GM18909 (cell line): ENCODE measurements at regions not wholly inside any gene's neighbourhood (a gene's known extent, or its start where the extent isn't known, plus 50 kb on each side); places are given as distances from the start of the nearest gene placed in this dataset.
A peak's percentile ranks its signal among the peaks of the same experiment; 100 is the strongest.
"Not testable (repeated sequence)": the region's sequence is repeated elsewhere in the genome, so short reads cannot be mapped to it uniquely, and the experiment has no call there.

ENCODE experiments used
- ATAC-seq: cut with Tn5 transposase; IDR thresholded peaks from one replicate; pipeline ENCODE4 v1.9.1; 2021; ENCODE audit warnings: mild to moderate bottlenecking; ENCODE audit not compliant: unreplicated experiment, poor library complexity

- ATAC-seq, result no peak
These were observed 803.6 kb upstream of the ADGRL3 start for GRCh38 chr4:60396341-60397049.

GRCh38 chr4:60400593-60400992 is 799.5 kb upstream of the ADGRL3 start:
- ATAC-seq, result no peak

- ATAC-seq, result no peak
These were observed 796.1 kb upstream of the ADGRL3 start for GRCh38 chr4:60404027-60404426.

GRCh38 chr4:60422439-60422838 is 777.7 kb upstream of the ADGRL3 start:
- no peak for ATAC-seq

- not testable (repeated sequence) for ATAC-seq
These were observed 776.4 kb upstream of the ADGRL3 start for GRCh38 chr4:60423573-60424184.

- no peak for ATAC-seq
These were observed 767.2 kb upstream of the ADGRL3 start for GRCh38 chr4:60432911-60433310.

- no peak for ATAC-seq
These were observed 757.1 kb upstream of the ADGRL3 start for GRCh38 chr4:60443068-60443467.

GRCh38 chr4:60443796-60444195 is 756.3 kb upstream of the ADGRL3 start:
- ATAC-seq, result no peak

GRCh38 chr4:60450054-60450453 is 750.1 kb upstream of the ADGRL3 start:
- ATAC-seq, result no peak

- ATAC-seq, result no peak
These were observed 747.9 kb upstream of the ADGRL3 start for GRCh38 chr4:60452266-60452665.

- ATAC-seq, result no peak
These were observed 744.7 kb upstream of the ADGRL3 start for GRCh38 chr4:60455380-60455779.

- ATAC-seq, result no peak
These were observed 738.6 kb upstream of the ADGRL3 start for GRCh38 chr4:60461551-60461950.

GRCh38 chr4:60463857-60464502 is 736.1 kb upstream of the ADGRL3 start:
- peak; percentile 50 for ATAC-seq

GRCh38 chr4:60482921-60483351 is 717.2 kb upstream of the ADGRL3 start:
- ATAC-seq, result no peak

- no peak for ATAC-seq
These were observed 714.9 kb upstream of the ADGRL3 start for GRCh38 chr4:60485276-60485675.

- ATAC-seq, result not testable (repeated sequence)
These were observed 712.9 kb upstream of the ADGRL3 start for GRCh38 chr4:60487118-60487761.

- ATAC-seq, result no peak
These were observed 699.3 kb upstream of the ADGRL3 start for GRCh38 chr4:60500810-60501209.

GRCh38 chr4:60502733-60503132 is 697.4 kb upstream of the ADGRL3 start:
- no peak for ATAC-seq

- ATAC-seq, result no peak
These were observed 694.1 kb upstream of the ADGRL3 start for GRCh38 chr4:60506061-60506460.

GRCh38 chr4:60522265-60522664 is 677.9 kb upstream of the ADGRL3 start:
- ATAC-seq, result no peak

- ATAC-seq, result no peak
These were observed 668.2 kb upstream of the ADGRL3 start for GRCh38 chr4:60531776-60532379.
